ENCODE measurements at regions not wholly inside any gene's neighbourhood (a gene's known extent, or its start where the extent isn't known, plus 50 kb on each side); places are given as distances from the start of the nearest gene placed in this dataset.

- no peak for DNase-seq
- Mint-ChIP-seq H3K27me3 (ENCODE audit: unreplicated experiment) (peaks cover 2% of the 10 kb centered on the region), H3K27ac (ENCODE audit: unreplicated experiment) (no peak overlapping the region), H3K36me3 (ENCODE audit: unreplicated experiment) (no peaks in the 10 kb centered on the region), H3K4me3 (ENCODE audit: unreplicated experiment) (no peak overlapping the region), H3K9me3 (ENCODE audit: unreplicated experiment) (peaks cover 5% of the 10 kb centered on the region), H3K4me1 (ENCODE audit: low read depth, unreplicated experiment) (peaks cover 10% of the 10 kb centered on the region)
- TF ChIP-seq CTCF (IDR thresholded peaks at IDR 0.05; ENCODE audit: partially characterized antibody, unreplicated experiment): no peak
These were observed 253.7 kb upstream of the TLE3 start for GRCh38 chr15:70351391-70351790.

GRCh38 chr15:70348581-70349344 is 251.0 kb upstream of the TLE3 start:
- H3K4me3 Mint-ChIP-seq (ENCODE audit: unreplicated experiment): peak overlapping the region; percentile 15
- H3K27ac Mint-ChIP-seq (ENCODE audit: unreplicated experiment): no peak overlapping the region
- peaks cover 5% of the 10 kb centered on the region for H3K9me3 Mint-ChIP-seq (ENCODE audit: unreplicated experiment)
- H3K27me3 Mint-ChIP-seq (ENCODE audit: unreplicated experiment): peaks cover 2% of the 10 kb centered on the region
- H3K4me1 Mint-ChIP-seq (ENCODE audit: low read depth, unreplicated experiment): peaks cover 18% of the 10 kb centered on the region
- peak; percentile 35 for DNase-seq
- H3K36me3 Mint-ChIP-seq (ENCODE audit: unreplicated experiment): no peaks in the 10 kb centered on the region
- no peak for TF ChIP-seq CTCF (IDR thresholded peaks at IDR 0.05; ENCODE audit: partially characterized antibody, unreplicated experiment)

- TF ChIP-seq CTCF (IDR thresholded peaks at IDR 0.05; ENCODE audit: partially characterized antibody, unreplicated experiment): no peak
- Mint-ChIP-seq H3K4me1 (ENCODE audit: low read depth, unreplicated experiment) (peaks cover 18% of the 10 kb centered on the region), H3K27me3 (ENCODE audit: unreplicated experiment) (peaks cover 2% of the 10 kb centered on the region), H3K27ac (ENCODE audit: unreplicated experiment) (no peak overlapping the region), H3K4me3 (ENCODE audit: unreplicated experiment) (no peak overlapping the region), H3K36me3 (ENCODE audit: unreplicated experiment) (no peaks in the 10 kb centered on the region), H3K9me3 (ENCODE audit: unreplicated experiment) (peaks cover 5% of the 10 kb centered on the region)
- no peak for DNase-seq
These were observed 250.5 kb upstream of the TLE3 start for GRCh38 chr15:70348226-70348543.

GRCh38 chr15:70347321-70348225 is 249.9 kb upstream of the TLE3 start:
- H3K27me3 Mint-ChIP-seq (ENCODE audit: unreplicated experiment): peaks cover 2% of the 10 kb centered on the region
- peaks cover 18% of the 10 kb centered on the region for H3K4me1 Mint-ChIP-seq (ENCODE audit: low read depth, unreplicated experiment)
- peaks cover 6% of the 10 kb centered on the region for H3K9me3 Mint-ChIP-seq (ENCODE audit: unreplicated experiment)
- H3K36me3 Mint-ChIP-seq (ENCODE audit: unreplicated experiment): no peaks in the 10 kb centered on the region
- TF ChIP-seq CTCF (IDR thresholded peaks at IDR 0.05; ENCODE audit: partially characterized antibody, unreplicated experiment): no peak
- no peak for DNase-seq
- H3K27ac Mint-ChIP-seq (ENCODE audit: unreplicated experiment): no peak overlapping the region
- no peak overlapping the region for H3K4me3 Mint-ChIP-seq (ENCODE audit: unreplicated experiment)
